Astrocyte (in vitro differentiated cells and primary cell): ENCODE measurements at regions not wholly inside any gene's neighbourhood (a gene's known extent, or its start where the extent isn't known, plus 50 kb on each side); places are given as distances from the start of the nearest gene placed in this dataset.

ENCODE experiments used
- DNase-seq: peaks from one replicate; pipeline ENCODE4 v3.0.0-alpha.2; 2010; ENCODE audit warnings: low read depth
- FAIRE-seq: peaks from 2 replicates; lab custom pipeline; 2011; peaks lifted over from hg19 to GRCh38; lab: Jason Lieb, UNC
- H2AFZ ChIP-seq: 2 replicates; pipeline ENCODE4 v1.6.0; 2012; ENCODE audit warnings: low read depth, low read length, inconsistent platforms
- H3K27ac ChIP-seq: 2 replicates; pipeline ENCODE4 v1.5.1; 2011; ENCODE audit warnings: low read depth, low read length, inconsistent platforms
- H3K27me3 ChIP-seq: 2 replicates; pipeline ENCODE4 v1.6.0; 2011; ENCODE audit warnings: low read length, inconsistent platforms; ENCODE audit not compliant: insufficient read depth
- H3K36me3 ChIP-seq: 2 replicates; pipeline ENCODE4 v1.5.1; 2011; ENCODE audit warnings: low read length, inconsistent platforms; ENCODE audit not compliant: insufficient read depth
- H3K4me1 ChIP-seq: 2 replicates; pipeline ENCODE4 v1.5.1; 2011; ENCODE audit warnings: low read length, inconsistent platforms; ENCODE audit not compliant: insufficient read depth
- H3K4me2 ChIP-seq: 2 replicates; pipeline ENCODE4 v1.6.0; 2012; ENCODE audit warnings: low read length, inconsistent platforms
- H3K4me3 ChIP-seq: 2 replicates; pipeline ENCODE4 v1.5.1; 2011; ENCODE audit warnings: low read depth, mild to moderate bottlenecking, low read length, inconsistent platforms; ENCODE audit not compliant: insufficient read depth
- H3K79me2 ChIP-seq: 2 replicates; pipeline ENCODE4 v1.6.0; 2012; ENCODE audit warnings: mild to moderate bottlenecking, low read length, inconsistent platforms; ENCODE audit not compliant: insufficient read depth
- H3K9ac ChIP-seq: 2 replicates; pipeline ENCODE4 v1.6.0; 2012; ENCODE audit warnings: mild to moderate bottlenecking, low read length, inconsistent platforms
- H3K9me3 ChIP-seq: 2 replicates; pipeline ENCODE4 v1.5.1; 2012; ENCODE audit warnings: low read depth, mild to moderate bottlenecking, low read length, inconsistent platforms; ENCODE audit not compliant: insufficient read depth
- H4K20me1 ChIP-seq: 2 replicates; pipeline ENCODE4 v1.6.0; 2012; ENCODE audit warnings: low read length, inconsistent platforms; ENCODE audit not compliant: insufficient read depth
- H3K27ac Mint-ChIP-seq: one replicate; pipeline ENCODE4 v1.8.0; 2021; ENCODE audit warnings: mild to moderate bottlenecking, mixed read lengths; ENCODE audit not compliant: unreplicated experiment
- H3K27me3 Mint-ChIP-seq: one replicate; pipeline ENCODE4 v1.8.0; 2021; ENCODE audit warnings: low read depth, mixed read lengths; ENCODE audit not compliant: unreplicated experiment
- H3K36me3 Mint-ChIP-seq: one replicate; pipeline ENCODE4 v1.8.0; 2021; ENCODE audit warnings: low read depth, mixed read lengths; ENCODE audit not compliant: unreplicated experiment
- H3K4me1 Mint-ChIP-seq: one replicate; pipeline ENCODE4 v1.8.0; 2021; ENCODE audit warnings: low read depth, mixed read lengths; ENCODE audit not compliant: unreplicated experiment
- H3K4me3 Mint-ChIP-seq: one replicate; pipeline ENCODE4 v1.8.0; 2021; ENCODE audit warnings: mild to moderate bottlenecking, moderate library complexity, mixed read lengths; ENCODE audit not compliant: unreplicated experiment
- H3K9me3 Mint-ChIP-seq: one replicate; pipeline ENCODE4 v1.8.0; 2021; ENCODE audit warnings: mild to moderate bottlenecking, mixed read lengths; ENCODE audit not compliant: unreplicated experiment
- EZH2 ChIP-seq: IDR thresholded peaks from 2 replicates; pipeline ENCODE4 v1.6.1; 2012; ENCODE audit warnings: mild to moderate bottlenecking, low read length, inconsistent platforms; ENCODE audit not compliant: insufficient read depth
- TF ChIP-seq, protein P1 (sequence below): IDR thresholded peaks from 2 replicates; pipeline ENCODE4 v1.5.1; 2011; ENCODE audit warnings: low read depth, mild to moderate bottlenecking, inconsistent platforms, low read length, moderate library complexity; ENCODE audit not compliant: insufficient read depth

DNA sequence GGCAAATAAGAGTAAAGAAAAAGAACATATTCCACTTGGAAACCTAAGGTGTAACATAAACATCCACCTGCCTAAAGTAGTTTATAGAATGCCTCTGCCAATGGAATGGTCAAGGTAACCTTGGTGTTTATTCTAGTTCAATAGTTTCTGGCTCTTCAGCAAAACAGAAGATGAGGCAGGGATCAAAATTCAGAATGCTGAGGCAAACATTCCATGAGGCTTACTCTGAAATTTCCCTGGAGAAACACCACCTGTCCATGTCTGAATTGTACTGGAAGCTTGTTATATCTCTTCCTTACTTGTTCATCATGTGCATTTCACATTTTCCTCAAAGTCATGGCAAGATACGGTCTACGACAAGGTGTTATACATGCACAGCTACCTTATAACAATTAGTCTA, 1862.4 kb upstream of the ACO1 start:
- no peaks in the 10 kb centered on the region for H3K27me3 Mint-ChIP-seq
- no peak overlapping the region for H3K4me3 Mint-ChIP-seq
- DNase-seq (no peak), FAIRE-seq (no peak)
- H3K36me3 Mint-ChIP-seq = no peaks in the 10 kb centered on the region
- Histone ChIP-seq H3K9me3 (no peaks in the 10 kb centered on the region), H2AFZ (no peak overlapping the region), H3K27ac (no peak overlapping the region), H3K4me3 (no peak overlapping the region), H3K27me3 (no peaks in the 10 kb centered on the region), H3K4me1 (no peaks in the 10 kb centered on the region), H3K4me2 (no peak overlapping the region), H4K20me1 (no peaks in the 10 kb centered on the region), H3K36me3 (no peaks in the 10 kb centered on the region), H3K9ac (no peak overlapping the region), H3K79me2 (no peaks in the 10 kb centered on the region)
- no peak for TF ChIP-seq EZH2
- TF ChIP-seq, protein P1, sequence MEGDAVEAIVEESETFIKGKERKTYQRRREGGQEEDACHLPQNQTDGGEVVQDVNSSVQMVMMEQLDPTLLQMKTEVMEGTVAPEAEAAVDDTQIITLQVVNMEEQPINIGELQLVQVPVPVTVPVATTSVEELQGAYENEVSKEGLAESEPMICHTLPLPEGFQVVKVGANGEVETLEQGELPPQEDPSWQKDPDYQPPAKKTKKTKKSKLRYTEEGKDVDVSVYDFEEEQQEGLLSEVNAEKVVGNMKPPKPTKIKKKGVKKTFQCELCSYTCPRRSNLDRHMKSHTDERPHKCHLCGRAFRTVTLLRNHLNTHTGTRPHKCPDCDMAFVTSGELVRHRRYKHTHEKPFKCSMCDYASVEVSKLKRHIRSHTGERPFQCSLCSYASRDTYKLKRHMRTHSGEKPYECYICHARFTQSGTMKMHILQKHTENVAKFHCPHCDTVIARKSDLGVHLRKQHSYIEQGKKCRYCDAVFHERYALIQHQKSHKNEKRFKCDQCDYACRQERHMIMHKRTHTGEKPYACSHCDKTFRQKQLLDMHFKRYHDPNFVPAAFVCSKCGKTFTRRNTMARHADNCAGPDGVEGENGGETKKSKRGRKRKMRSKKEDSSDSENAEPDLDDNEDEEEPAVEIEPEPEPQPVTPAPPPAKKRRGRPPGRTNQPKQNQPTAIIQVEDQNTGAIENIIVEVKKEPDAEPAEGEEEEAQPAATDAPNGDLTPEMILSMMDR = no peak
- peaks cover 16% of the 10 kb centered on the region for H3K4me1 Mint-ChIP-seq
- no peak overlapping the region for H3K27ac Mint-ChIP-seq
- no peaks in the 10 kb centered on the region for H3K9me3 Mint-ChIP-seq

DNA sequence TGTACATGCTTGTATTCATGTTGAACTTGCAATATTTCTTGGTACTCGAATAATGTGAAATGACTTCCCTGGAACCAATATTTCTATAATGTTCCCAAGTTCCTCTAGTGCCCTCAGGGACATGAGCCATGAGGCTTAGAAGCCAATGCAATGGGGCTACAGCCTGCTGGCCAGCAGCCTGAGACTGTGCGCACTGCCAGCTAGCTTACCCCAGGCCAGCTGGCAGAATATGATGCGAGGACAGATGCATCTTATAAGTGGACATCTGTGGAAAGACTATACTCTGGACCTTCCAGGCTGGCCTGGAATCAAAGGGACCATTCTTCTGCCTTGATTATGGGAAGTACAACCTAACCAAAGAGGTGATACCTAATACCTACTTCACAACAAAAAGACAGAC, 1862.0 kb upstream of the ACO1 start:
- Mint-ChIP-seq H3K4me3 (no peak overlapping the region), H3K27me3 (no peaks in the 10 kb centered on the region), H3K27ac (no peak overlapping the region), H3K36me3 (no peaks in the 10 kb centered on the region), H3K9me3 (no peaks in the 10 kb centered on the region), H3K4me1 (peaks cover 16% of the 10 kb centered on the region)
- no peak overlapping the region for H3K27ac ChIP-seq
- TF ChIP-seq, protein P1 = no peak
- TF ChIP-seq EZH2 = no peak
- FAIRE-seq (no peak), DNase-seq (no peak)
- no peak overlapping the region for H3K9ac ChIP-seq
- H3K4me2 ChIP-seq = no peak overlapping the region
- no peaks in the 10 kb centered on the region for H3K36me3 ChIP-seq
- H3K4me1 ChIP-seq = no peaks in the 10 kb centered on the region
- H3K79me2 ChIP-seq = no peaks in the 10 kb centered on the region
- no peak overlapping the region for H3K4me3 ChIP-seq
- no peaks in the 10 kb centered on the region for H4K20me1 ChIP-seq
- H2AFZ ChIP-seq = no peak overlapping the region
- H3K9me3 ChIP-seq = no peaks in the 10 kb centered on the region
- no peaks in the 10 kb centered on the region for H3K27me3 ChIP-seq

DNA sequence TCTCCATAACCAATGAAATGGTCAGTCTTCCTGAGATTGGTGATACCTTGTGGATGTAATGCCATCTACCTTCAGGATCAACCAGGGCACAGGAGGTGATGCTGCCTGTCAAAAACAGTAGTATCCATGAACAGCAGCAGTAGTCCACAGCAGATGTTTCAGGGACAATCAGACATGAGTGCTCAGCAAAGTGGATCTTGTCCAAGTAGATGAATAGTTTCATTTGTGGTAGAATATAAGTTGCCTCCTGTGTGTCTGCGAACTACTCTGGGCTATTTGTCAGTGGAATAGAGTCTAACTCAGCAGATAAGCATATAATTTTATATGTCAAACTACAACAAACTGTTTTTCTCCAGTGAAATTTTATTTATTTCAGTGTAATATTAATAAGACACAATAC, 1860.1 kb upstream of the ACO1 start:
- FAIRE-seq (no peak), DNase-seq (no peak)
- H3K27ac Mint-ChIP-seq = no peak overlapping the region

More for the DNA sequence above, 1860.1 kb upstream of the ACO1 start:
- Histone ChIP-seq H3K36me3 (no peaks in the 10 kb centered on the region), H3K4me3 (no peak overlapping the region), H2AFZ (no peak overlapping the region), H3K4me2 (no peak overlapping the region), H3K9me3 (no peaks in the 10 kb centered on the region), H3K9ac (no peak overlapping the region), H3K27me3 (no peaks in the 10 kb centered on the region), H3K4me1 (no peaks in the 10 kb centered on the region), H3K27ac (no peak overlapping the region), H3K79me2 (no peaks in the 10 kb centered on the region), H4K20me1 (no peaks in the 10 kb centered on the region)
- Mint-ChIP-seq H3K9me3 (no peaks in the 10 kb centered on the region), H3K4me1 (peaks cover 10% of the 10 kb centered on the region), H3K27me3 (no peaks in the 10 kb centered on the region), H3K36me3 (no peaks in the 10 kb centered on the region), H3K4me3 (no peak overlapping the region)
- TF ChIP-seq EZH2 = no peak
- TF ChIP-seq, protein P1 = no peak
